ENCODE measurements at regions not wholly inside any gene's neighbourhood (a gene's known extent, or its start where the extent isn't known, plus 50 kb on each side); places are given as distances from the start of the nearest gene placed in this dataset.

DNA sequence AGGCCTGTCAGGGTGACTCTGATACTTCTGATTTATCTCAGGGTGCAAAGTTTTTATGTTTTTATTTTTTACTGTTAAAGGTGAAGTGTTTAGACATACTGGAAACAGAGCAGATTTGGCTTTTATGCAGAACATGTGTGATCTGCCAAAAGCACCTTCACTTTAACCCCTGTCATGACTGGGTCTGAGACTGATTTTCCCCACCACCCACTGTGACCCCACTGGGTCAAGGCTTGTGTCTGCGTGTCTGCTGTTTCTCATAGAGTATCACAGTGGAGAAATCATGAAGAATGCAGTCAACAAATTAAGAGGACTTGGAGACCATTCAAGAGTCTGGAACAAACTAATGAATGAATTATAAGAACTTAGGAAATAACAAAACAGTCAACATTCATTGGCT, 131.2 kb downstream of the SPTSSA start:
- TF ChIP-seq, protein P1, sequence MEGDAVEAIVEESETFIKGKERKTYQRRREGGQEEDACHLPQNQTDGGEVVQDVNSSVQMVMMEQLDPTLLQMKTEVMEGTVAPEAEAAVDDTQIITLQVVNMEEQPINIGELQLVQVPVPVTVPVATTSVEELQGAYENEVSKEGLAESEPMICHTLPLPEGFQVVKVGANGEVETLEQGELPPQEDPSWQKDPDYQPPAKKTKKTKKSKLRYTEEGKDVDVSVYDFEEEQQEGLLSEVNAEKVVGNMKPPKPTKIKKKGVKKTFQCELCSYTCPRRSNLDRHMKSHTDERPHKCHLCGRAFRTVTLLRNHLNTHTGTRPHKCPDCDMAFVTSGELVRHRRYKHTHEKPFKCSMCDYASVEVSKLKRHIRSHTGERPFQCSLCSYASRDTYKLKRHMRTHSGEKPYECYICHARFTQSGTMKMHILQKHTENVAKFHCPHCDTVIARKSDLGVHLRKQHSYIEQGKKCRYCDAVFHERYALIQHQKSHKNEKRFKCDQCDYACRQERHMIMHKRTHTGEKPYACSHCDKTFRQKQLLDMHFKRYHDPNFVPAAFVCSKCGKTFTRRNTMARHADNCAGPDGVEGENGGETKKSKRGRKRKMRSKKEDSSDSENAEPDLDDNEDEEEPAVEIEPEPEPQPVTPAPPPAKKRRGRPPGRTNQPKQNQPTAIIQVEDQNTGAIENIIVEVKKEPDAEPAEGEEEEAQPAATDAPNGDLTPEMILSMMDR (IDR thresholded peaks at IDR 0.05), result no peak
- no peak for TF ChIP-seq POLR2A (IDR thresholded peaks at IDR 0.05)

Data from right lobe of liver (tissue), 4 donors.